Karpas-422 (cell line): ENCODE measurements at regions not wholly inside any gene's neighbourhood (a gene's known extent, or its start where the extent isn't known, plus 50 kb on each side); places are given as distances from the start of the nearest gene placed in this dataset.

Experiments
- DNase-seq: peaks from one replicate; pipeline ENCODE4 v3.0.0-alpha.2; 2015
- H2AFZ ChIP-seq: fragments of 200-600 bp; sonication (generic); 2 replicates; pipeline ENCODE4 v1.6.1; 2014; ENCODE audit warnings: antibody characterized with exemption, low read length, mixed read lengths
- H3K27ac ChIP-seq: fragments of 200-600 bp; sonication (generic); 2 replicates; pipeline ENCODE4 v1.5.1; 2014; ENCODE audit warnings: mild to moderate bottlenecking, low read length, moderate library complexity
- H3K27me3 ChIP-seq: fragments of 200-600 bp; sonication (generic); 2 replicates; pipeline ENCODE4 v1.6.1; 2014; ENCODE audit warnings: low read length, mixed read lengths
- H3K36me3 ChIP-seq: fragments of 200-600 bp; sonication (generic); 2 replicates; pipeline ENCODE4 v1.6.1; 2014; ENCODE audit warnings: low read length, mixed read lengths; ENCODE audit not compliant: insufficient read depth
- H3K4me1 ChIP-seq: fragments of 200-600 bp; sonication (generic); 2 replicates; pipeline ENCODE4 v1.6.1; 2014; ENCODE audit warnings: mild to moderate bottlenecking, low read length, mixed read lengths
- H3K4me2 ChIP-seq: fragments of 200-600 bp; sonication (generic); 2 replicates; pipeline ENCODE4 v1.6.1; 2014; ENCODE audit warnings: low read length, low read depth, mild to moderate bottlenecking; ENCODE audit not compliant: poor library complexity, severe bottlenecking
- H3K4me3 ChIP-seq: fragments of 200-600 bp; sonication (generic); 2 replicates; pipeline ENCODE4 v1.5.1; 2014; ENCODE audit warnings: mild to moderate bottlenecking, antibody characterized with exemption, low read length, mixed read lengths
- H3K79me2 ChIP-seq: fragments of 200-600 bp; sonication (generic); 2 replicates; pipeline ENCODE4 v1.6.1; 2014; ENCODE audit warnings: mild to moderate bottlenecking, low read length, mixed read lengths
- H3K9ac ChIP-seq: fragments of 200-600 bp; sonication (generic); 2 replicates; pipeline ENCODE4 v1.6.0; 2014; ENCODE audit warnings: low read length
- H3K9me2 ChIP-seq: fragments of 200-600 bp; sonication (generic), shearing (Covaris generic); replicated peaks from 2 replicates; pipeline ENCODE4 v1.6.0; 2014; ENCODE audit warnings: mild to moderate bottlenecking, low read length, moderate library complexity; ENCODE audit not compliant: insufficient read depth
- H3K9me3 ChIP-seq: fragments of 300-700, 200-600 bp; sonication (generic); 2 replicates; pipeline ENCODE4 v1.6.1; 2014; ENCODE audit warnings: low read length, mixed read lengths
- H4K20me1 ChIP-seq: fragments of 200-600 bp; sonication (generic); 2 replicates; pipeline ENCODE4 v1.6.1; 2014; ENCODE audit warnings: mild to moderate bottlenecking, antibody characterized with exemption, low read length, low read depth; ENCODE audit not compliant: insufficient read depth

GRCh38 chrX:110408949-110409588 lies 50.4 kb downstream of the RTL9 start:
- Histone ChIP-seq H3K4me2 (no peak overlapping the region), H4K20me1 (no peaks in the 10 kb centered on the region), H3K27ac (no peak overlapping the region), H3K9me2 (no peaks in the 10 kb centered on the region), H3K4me3 (no peak overlapping the region), H3K36me3 (no peaks in the 10 kb centered on the region), H3K27me3 (no peaks in the 10 kb centered on the region), H3K4me1 (peaks cover 12% of the 10 kb centered on the region), H2AFZ (no peak overlapping the region), H3K9me3 (no peaks in the 10 kb centered on the region), H3K9ac (no peak overlapping the region), H3K79me2 (no peaks in the 10 kb centered on the region)
- DNase-seq, result no peak

DNA sequence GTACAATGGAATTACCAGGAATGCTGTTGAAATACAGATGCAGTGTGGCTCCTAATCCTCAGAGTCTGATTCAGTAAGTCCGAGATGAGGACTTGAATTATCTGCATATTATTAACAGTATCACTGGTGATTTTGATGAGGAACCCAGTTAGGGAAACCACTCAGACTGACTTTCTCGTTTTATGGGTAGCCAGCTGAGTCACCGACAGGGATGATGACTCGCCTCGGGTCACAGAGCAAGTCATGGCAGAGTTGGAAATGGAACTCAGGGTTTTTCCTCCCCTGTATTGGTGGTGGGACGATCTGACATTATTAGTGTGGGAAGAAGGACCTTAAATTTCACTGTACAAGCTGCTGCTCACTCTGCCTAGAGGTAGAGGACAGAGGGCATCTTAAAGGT lies 51.3 kb downstream of the RTL9 start:
- no peak for DNase-seq
- no peak overlapping the region for H3K4me2 ChIP-seq
- no peaks in the 10 kb centered on the region for H3K9me3 ChIP-seq
- no peak overlapping the region for H3K4me3 ChIP-seq
- no peaks in the 10 kb centered on the region for H3K79me2 ChIP-seq
- no peaks in the 10 kb centered on the region for H3K36me3 ChIP-seq
- H3K27me3 ChIP-seq, result no peaks in the 10 kb centered on the region
- H3K4me1 ChIP-seq, result peaks cover 21% of the 10 kb centered on the region
- H4K20me1 ChIP-seq, result no peaks in the 10 kb centered on the region
- no peaks in the 10 kb centered on the region for H3K9me2 ChIP-seq
- H3K9ac ChIP-seq, result no peak overlapping the region
- no peak overlapping the region for H3K27ac ChIP-seq
- no peak overlapping the region for H2AFZ ChIP-seq

GRCh38 chrX:110410603-110411002 lies 52.0 kb downstream of the RTL9 start:
- no peak overlapping the region for H3K9ac ChIP-seq

GRCh38 chrX:110412971-110413726 lies 54.5 kb downstream of the RTL9 start:
- DNase-seq, result peak; percentile 92
- Histone ChIP-seq H3K27ac (no peak overlapping the region), H3K36me3 (no peaks in the 10 kb centered on the region), H3K79me2 (no peaks in the 10 kb centered on the region), H3K9me2 (no peaks in the 10 kb centered on the region), H3K27me3 (no peaks in the 10 kb centered on the region), H3K9ac (no peak overlapping the region), H3K9me3 (no peaks in the 10 kb centered on the region), H4K20me1 (no peaks in the 10 kb centered on the region), H3K4me2 (no peak overlapping the region), H3K4me3 (no peak overlapping the region), H3K4me1 (peaks cover 29% of the 10 kb centered on the region), H2AFZ (no peak overlapping the region)

More at GRCh38 chrX:110410603-110411002, 52.0 kb downstream of the RTL9 start:
- Histone ChIP-seq H3K27ac (no peak overlapping the region), H3K36me3 (no peaks in the 10 kb centered on the region), H2AFZ (no peak overlapping the region), H3K4me2 (no peak overlapping the region), H3K4me3 (no peak overlapping the region), H3K9me2 (no peaks in the 10 kb centered on the region), H4K20me1 (no peaks in the 10 kb centered on the region), H3K27me3 (no peaks in the 10 kb centered on the region), H3K4me1 (peaks cover 27% of the 10 kb centered on the region), H3K79me2 (no peaks in the 10 kb centered on the region), H3K9me3 (no peaks in the 10 kb centered on the region)
- no peak for DNase-seq

DNA sequence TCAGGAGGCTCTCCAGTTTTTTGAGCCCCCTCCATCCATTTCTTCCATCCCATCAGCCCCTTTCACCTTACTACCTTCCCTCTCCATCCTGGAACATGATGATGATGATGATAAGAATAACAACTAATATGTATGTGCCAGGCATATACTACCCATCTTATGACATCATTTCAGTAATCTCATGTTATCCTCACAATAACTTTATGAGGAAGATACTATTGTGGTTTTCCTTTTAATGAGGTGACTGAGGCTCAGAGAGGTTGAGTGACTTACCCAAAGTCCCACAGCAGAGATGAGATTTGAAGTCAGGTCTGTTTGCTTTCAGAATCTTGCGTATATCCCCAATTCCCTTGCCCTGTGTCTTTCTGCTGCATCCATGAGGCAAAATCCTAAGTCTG lies 55.1 kb downstream of the RTL9 start:
- Histone ChIP-seq H3K9ac (no peak overlapping the region), H3K4me2 (no peak overlapping the region), H3K27ac (no peak overlapping the region), H3K4me1 (peaks cover 29% of the 10 kb centered on the region), H4K20me1 (no peaks in the 10 kb centered on the region), H2AFZ (no peak overlapping the region), H3K36me3 (no peaks in the 10 kb centered on the region), H3K79me2 (no peaks in the 10 kb centered on the region), H3K9me2 (no peaks in the 10 kb centered on the region), H3K27me3 (no peaks in the 10 kb centered on the region), H3K9me3 (no peaks in the 10 kb centered on the region), H3K4me3 (no peak overlapping the region)
- DNase-seq, result no peak

GRCh38 chrX:110414273-110414672 lies 55.6 kb downstream of the RTL9 start:
- H3K4me1 ChIP-seq, result peaks cover 29% of the 10 kb centered on the region
- H3K9ac ChIP-seq, result no peak overlapping the region
- H3K27me3 ChIP-seq, result no peaks in the 10 kb centered on the region
- H4K20me1 ChIP-seq, result no peaks in the 10 kb centered on the region
- H3K9me2 ChIP-seq, result no peaks in the 10 kb centered on the region
- peak overlapping the region; percentile 31 for H3K4me2 ChIP-seq
- H3K79me2 ChIP-seq, result no peaks in the 10 kb centered on the region
- no peak overlapping the region for H2AFZ ChIP-seq
- no peaks in the 10 kb centered on the region for H3K9me3 ChIP-seq
- peak; percentile 69 for DNase-seq
- H3K4me3 ChIP-seq, result no peak overlapping the region
- 0 out of 2 replicates have a peak overlapping the region, but pooled peaks have one; percentile 35 for H3K27ac ChIP-seq
- no peaks in the 10 kb centered on the region for H3K36me3 ChIP-seq

- DNase-seq, result no peak
- H3K4me1 ChIP-seq, result peaks cover 29% of the 10 kb centered on the region
- peak overlapping the region; percentile 31 for H3K4me2 ChIP-seq
- no peaks in the 10 kb centered on the region for H3K27me3 ChIP-seq
- no peaks in the 10 kb centered on the region for H3K79me2 ChIP-seq
- H2AFZ ChIP-seq, result no peak overlapping the region
- H3K9me3 ChIP-seq, result no peaks in the 10 kb centered on the region
- peak overlapping the region; percentile 35; the same call in 1 of the 2 replicates for H3K27ac ChIP-seq
- no peak overlapping the region for H3K9ac ChIP-seq
- no peak overlapping the region for H3K4me3 ChIP-seq
- no peaks in the 10 kb centered on the region for H4K20me1 ChIP-seq
- no peaks in the 10 kb centered on the region for H3K36me3 ChIP-seq
- no peaks in the 10 kb centered on the region for H3K9me2 ChIP-seq
Measured at GRCh38 chrX:110414679-110415439, 56.2 kb downstream of the RTL9 start.
